NCI-H226 (cell line): ENCODE measurements at regions not wholly inside any gene's neighbourhood (a gene's known extent, or its start where the extent isn't known, plus 50 kb on each side); places are given as distances from the start of the nearest gene placed in this dataset.
"Not testable (repeated sequence)": the region's sequence is repeated elsewhere in the genome, so short reads cannot be mapped to it uniquely, and the experiment has no call there.

Experiments
- DNase-seq: peaks from one replicate; pipeline ENCODE4 v3.0.0-alpha.2; 2015

DNA sequence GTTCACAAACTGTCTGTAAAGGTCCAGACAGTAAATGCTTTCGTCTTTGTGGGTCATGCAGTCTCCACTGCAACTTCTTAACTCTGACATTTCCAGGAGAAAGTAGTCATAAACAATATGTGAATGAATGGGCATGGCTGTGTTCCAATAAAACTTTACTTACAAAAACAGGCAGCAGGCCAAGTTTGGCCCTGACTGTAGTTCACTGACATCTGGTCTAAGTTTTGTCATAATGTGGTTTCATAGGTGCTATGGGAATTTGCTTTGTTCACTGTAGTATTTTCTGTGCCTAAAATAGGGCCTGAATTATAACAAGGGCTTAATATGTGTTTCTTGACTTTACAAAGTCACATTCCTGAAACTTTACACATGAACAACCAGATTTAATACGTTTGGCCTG lies 186.0 kb upstream of the KBTBD8 start:
- DNase-seq: no peak

DNA sequence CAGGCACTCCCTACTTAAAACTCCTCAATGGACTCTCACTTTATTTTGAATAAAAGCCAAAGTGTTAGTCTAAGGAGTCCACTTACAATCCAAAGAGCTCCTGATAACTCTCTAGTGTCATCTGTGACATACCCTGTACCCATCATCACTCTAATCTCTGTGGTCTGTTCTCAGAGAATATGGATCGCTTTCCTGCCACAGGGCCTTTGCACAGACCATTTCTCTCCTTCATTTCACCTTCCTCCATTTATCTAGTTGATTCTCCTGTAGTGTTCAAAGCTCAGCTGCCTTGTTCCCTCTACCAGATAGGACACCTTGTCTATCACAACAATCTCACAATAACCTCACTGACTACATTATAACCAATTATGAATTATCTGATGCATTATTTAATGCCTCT lies 185.4 kb upstream of the KBTBD8 start:
- no peak for DNase-seq

DNA sequence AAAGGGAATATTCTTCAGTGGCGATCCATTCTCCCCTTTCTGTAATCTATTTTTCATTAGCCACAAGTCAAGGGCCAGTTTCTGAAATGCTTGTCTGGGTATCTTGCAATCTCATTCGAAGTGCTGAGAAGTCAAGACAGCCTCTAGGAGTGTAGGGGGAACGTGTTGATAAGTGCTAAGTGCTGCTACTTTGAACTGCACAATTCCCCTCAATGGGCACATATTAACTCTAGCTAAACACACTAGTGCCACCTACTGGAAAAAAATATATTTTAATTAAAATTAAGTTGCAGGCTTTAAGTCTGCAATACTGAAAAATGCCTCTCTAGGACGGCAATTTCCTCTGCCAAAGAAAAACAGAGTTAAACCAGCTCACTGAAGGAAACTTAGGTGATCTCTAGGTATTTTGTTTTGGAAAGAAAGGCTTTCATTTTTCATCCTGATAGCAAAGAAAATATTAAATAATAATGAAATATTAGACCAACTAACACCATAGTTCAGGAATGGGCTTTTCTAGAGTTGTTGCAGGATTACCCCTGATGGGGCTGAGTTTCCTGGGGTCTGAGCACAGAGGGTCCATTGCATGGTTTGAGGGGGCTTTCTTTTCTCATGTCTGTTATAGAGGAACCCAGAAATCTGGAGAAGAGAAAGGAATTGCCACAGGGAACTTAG lies 181.9 kb upstream of the KBTBD8 start:
- no peak for DNase-seq

DNA sequence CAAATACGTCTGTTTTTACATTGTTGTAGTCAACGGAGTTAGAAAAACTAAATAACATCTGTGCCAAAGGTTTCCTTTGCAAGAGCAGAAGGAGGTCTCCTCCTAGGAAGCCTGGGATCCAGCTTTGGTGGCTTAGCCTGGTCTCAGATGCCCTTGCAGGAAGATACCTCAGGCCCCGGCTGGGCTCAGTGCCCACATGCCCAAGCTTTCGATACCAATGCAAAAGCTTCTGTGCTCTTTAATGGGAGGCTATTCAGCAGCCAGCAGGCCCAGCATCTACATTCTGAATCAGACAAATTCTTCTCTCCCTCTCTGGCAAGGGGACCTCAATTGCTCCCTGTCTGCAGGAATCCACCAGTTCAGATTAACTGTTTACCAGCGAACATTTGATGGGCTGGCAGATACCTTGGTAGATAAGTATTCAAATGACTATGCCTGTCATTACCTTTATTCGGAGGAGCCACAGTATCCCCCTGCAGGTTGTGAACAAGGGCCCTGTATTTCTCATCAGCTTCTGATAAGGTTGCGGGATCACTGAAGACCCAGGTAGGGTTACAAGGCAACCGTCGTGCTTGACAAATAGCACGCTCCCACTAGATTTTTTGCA lies 180.1 kb upstream of the KBTBD8 start:
- no peak for DNase-seq

DNA sequence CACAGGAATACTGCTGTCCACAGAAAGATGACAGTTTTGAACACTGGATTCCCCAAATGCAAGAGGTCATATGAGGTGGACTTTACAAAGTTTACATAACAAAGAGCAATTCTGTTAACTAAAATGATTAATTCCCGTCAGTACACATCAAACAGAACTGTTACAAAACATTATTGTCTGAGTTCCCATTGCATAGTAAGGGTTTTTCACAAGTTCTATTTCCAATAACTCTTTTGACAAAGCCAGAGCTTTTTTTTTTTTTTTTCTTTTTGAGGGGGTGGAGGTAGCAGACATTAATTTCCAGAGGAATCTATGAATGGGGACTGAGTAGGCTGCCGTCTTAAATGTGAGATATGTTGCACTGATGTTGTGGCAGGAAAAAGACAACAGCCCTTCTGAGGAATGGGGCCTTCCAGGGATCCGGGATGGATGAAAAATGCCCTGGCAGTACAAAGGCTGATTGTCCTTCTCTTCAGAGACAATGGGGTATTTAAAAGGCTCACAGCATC lies 178.1 kb upstream of the KBTBD8 start:
- no peak for DNase-seq

DNA sequence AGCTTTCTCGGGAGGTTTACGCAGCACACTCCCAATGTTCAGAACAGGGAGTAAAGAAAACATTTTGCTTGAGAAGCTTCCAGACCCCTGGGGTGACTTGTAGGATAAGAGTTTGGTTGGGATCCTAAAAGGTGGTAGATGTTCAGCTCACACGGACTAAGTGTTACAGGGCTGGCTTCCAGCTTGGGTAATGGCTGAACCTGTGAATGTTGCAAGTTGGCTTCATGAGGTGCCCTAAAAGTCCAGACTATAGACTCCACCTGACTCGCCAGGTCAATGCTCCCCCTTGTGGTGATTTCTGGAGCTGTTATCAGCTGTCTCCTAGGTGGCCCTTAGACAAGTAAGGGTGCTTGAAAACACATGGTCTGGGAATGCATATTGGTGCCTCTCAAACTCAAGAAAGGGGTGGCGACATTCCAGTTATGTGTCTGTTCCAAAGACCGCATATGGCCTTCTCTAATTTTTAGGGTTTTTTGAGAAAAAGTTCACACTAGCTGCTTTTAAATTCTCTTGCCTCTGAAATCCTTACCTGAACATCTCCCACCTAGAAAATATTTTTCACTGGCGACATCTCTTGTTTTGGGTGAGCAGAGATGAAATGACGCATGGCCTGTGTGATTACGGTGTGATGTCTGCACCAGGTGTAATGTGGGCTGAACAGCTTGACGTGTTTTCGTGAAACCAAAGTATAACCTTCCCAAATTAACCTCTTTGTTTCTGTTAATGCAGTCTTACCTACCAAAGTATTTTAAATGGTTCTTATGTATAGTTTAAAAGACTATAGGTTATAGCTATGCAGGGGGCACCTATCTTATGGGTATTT lies 175.7 kb upstream of the KBTBD8 start:
- peak; percentile 10 for DNase-seq

DNA sequence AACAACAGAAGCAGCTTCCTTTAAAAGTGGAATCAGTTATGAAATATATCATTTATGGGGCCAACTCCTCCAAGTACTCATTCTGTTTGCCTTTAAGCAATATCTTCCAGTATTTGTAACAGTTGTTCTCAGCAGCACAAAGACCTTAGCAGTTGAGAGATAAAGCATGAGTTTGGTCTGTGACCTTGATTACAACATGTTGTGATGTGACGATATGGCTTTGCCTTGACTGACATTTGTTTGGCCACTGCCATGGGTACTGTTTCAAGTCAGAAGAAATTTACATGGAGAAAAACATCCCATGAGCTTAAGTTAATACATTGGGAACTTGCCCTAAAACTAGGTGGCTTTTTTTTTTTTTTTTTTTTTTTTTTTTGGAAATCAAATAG lies 175.1 kb upstream of the KBTBD8 start:
- no peak for DNase-seq

DNA sequence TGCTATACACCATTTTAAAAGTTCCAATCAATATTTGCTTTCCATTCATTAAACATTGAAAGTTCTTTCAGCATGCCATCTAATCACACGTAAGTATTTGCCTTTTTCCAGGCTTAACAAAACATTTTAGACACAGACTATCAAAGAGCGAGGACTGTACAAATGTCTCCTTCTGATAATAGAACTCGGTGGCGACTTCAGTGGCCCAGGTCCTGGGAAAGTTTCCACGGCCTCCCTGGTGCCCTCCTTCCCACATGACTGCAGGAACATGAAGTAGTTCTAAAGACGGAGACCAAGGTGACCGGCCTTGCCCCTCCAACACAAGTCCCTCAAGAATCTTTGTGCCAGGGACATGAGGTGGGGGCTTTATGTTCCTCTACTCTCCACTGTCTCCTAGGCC lies 174.6 kb upstream of the KBTBD8 start:
- no peak for DNase-seq

DNA sequence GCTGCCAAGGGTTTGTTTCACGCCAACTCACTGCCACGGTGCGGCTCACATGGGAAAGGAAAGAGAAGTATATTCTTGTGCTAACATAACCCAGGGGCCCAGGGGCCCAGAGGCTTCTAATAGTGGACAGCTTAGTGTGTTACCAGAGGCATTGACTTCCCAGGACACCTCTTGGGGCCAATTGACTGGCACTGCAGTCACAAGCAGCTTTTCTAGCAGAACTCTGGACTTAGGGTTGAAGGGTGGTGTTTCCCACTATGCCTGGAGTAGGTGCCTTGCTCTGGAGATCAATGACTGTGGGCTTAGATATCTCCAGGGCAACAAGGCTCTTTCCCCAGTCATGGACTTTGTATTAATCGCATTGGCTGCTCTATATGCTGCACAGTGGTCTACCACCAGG lies 172.7 kb upstream of the KBTBD8 start:
- no peak for DNase-seq

DNA sequence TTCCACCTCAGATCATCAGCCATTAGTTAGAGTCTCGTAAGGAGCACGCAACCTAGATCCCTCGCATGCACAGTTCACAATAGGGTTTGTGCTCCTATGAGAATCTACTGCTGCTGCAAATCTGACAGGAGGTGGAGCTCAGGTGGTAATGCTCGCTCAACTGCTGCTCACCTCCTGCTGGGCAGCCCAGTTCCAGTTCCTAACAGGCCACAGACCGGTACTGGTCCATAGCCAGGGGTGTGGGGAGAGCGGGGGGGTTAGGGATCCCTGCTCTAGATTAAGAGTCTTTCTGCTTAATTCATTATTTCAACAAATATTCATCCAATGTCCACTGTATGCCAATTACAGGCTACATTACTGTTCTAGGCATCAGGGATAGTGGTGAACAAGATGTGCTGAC lies 170.4 kb upstream of the KBTBD8 start:
- DNase-seq: no peak

DNA sequence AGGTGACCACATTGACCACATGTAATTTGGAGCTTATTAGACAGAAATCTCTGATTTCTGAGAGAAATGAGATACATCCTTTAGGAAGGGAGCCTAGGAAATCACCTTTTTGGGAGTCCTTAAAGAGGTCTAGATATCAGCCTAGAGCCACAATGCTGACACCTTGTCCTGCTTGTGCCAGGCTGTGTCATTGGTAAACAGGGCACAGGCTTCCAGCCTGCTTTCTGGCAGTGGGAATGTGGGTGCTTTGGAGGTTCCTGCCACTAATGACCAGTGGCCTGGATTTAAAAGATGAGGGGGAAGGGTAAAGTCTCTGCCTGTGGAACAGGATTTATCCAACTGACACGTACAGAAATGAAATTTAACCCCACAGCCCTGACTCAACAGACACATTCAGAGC lies 169.8 kb upstream of the KBTBD8 start:
- DNase-seq: no peak

DNA sequence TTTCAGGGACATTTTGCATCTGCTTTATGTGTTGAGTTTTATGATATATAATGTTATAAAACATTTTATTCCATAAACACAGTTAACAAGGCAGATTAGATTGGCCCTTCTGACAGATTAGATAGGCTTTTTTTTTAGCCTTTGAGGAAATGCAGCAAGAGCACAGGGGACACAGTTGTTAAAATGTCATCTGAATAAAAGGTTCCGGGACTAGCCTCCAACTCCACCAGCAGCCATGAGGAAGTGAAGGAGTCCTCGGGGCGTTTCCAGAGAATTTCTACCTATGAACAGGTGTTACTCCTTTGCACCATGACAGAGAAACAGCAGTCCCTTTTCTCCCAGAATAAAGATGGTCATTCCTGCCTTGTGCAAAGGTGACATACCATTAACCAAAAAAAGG lies 167.8 kb upstream of the KBTBD8 start:
- no peak for DNase-seq

DNA sequence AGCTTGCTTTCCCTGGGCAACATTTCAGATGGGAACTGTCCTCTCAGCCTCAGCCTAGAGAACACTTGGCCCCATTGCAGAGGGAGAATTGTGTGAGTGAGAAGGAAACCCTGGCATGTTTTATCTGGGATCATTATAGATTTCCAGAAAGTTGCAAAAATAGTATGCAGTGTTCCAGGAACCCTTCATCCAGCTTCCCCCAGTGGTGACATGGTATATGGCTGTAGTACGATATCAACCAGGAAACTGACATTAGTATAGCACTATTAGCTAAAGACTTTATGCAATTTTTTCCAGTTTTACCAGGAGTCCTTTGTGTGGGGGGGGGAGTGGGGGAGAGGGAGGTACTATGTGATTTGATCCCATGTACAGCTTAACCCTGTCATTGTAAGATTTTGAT lies 166.2 kb upstream of the KBTBD8 start:
- DNase-seq: no peak

DNA sequence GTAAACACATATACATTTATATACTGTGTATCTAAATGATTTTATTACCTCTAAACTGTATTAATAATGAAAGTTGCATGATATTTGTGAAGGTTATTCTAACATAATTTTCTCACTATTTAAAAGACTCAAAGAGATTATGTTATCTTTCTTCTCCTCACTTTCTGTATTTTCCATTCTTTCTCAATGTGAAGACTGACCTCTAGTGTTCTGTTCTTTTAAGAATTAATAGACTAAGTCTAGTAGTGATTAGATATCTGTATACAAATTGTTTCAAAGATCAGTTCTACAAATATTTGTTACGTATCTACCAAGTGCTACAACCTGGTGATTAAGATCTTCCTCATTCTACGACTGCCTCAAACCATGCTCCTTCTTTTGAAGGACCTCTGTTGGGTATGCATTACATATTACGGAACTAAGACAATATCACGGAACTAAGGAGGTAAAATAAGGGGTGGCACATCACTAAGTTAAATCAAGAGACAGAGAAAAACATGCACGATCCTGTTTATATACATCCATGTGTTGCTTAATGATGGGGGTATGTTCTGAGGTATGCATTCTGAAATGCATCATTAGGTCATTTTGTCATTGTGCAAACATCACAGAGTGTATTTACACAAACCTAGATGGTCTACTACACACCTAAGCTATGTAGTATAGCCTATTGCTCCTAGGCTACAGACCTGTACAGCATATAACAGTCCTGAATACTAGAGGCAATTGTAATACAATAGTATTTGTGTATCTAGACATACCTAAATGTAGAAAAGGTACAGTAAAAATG lies 161.5 kb upstream of the KBTBD8 start:
- no peak for DNase-seq

DNA sequence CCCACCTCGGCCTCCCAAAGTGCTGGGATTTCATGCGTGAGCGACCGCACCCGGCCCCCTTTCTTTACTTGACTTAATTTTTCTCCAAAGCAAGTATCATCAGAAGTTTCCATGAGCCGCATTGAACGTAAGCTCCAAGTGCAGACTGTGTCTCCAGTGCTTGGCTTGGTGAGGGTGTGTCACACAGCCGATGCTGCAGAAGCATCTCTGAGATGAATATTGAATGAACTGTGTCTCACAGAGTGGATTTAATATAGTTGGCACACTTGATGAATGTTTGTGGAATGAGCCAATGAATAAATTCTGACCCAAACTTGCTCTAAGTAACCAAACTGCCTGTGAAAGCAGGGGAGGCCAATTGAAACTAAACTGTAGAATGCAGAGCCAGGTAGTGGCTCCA lies 159.4 kb upstream of the KBTBD8 start:
- DNase-seq: no peak

DNA sequence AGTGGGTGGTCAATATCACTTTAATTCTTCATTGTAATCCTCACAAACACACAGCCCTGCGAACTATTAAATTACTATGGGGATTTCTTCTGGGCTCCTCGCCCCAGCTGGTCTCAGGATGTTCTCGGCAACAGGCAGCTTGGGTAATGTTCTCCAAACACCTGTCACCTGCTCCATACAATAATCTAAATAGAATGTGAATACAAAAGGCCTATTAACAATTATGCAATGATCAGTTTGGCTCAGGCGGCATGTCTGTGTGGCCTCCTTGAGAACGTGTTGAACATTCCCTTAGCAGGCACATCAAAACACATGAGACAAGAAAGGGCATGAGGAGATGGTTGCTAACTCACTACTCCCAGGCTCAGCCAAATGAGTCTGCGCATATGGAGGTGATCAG lies 158.6 kb upstream of the KBTBD8 start:
- no peak for DNase-seq

DNA sequence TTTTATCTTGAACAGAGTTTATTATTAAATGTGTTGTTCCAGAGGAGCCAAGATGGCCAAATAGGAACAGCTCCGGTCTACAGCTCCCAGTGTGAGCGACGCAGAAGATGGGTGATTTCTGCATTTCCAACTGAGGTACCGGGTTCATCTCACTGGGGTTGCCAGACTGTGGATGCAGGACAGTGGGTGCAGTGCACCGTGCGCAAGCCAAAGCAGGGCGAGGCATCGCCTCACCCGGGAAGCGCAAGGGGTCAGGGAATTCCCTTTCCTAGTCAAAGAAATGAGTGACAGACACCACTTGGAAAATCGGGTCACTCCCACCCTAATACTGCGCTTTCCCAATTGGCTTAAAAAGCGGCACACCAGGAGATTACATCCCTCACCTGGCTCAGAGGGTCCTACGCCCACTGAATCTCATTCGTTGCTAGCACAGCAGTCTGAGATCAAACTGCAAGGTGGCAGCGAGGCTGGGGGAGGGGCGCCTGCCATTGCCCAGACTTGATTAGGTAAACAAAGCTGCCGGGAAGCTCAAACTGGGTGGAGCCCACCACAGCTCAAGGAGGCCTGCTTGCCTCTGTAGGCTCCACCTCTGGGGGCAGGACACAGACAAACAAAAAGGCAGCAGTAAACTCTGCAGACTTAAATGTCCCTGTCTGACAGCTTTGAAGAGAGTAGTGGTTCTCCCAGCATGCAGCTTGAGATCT lies 155.2 kb upstream of the KBTBD8 start:
- DNase-seq: not testable (repeated sequence)

DNA sequence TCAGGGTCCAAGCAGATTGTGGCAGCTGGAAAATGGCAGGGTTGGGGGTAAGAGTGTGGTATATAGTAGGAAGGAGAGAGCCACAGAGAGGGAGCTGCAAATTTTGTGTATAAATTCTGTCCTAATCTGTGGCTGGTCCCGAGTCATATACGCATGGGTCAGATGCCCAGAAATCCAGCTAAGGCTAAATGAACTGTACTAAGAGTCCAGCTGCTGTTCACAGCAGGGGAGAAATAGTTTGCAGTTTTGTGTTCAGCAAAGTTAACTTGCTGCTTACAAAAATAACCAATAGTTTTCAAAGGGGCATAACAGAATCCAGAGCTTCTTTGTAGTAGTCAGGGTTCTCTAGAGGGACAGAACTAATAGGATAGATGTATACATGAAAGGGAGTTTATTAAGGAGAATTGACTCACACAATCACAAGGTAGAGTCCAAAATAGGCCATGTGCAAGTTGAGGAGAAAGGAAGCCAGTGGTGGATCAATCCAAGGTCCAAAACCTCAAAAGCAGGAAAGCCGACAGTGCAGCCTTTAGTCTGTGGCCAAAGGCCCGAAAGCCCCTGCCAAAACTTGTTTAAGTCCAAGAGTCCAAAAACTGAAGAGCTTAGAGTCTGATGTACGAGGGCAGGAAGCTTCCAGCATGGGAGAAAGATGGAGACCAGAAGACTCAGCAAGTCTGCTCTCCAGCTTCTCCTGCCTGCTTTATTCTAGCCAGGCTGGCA lies 146.1 kb upstream of the KBTBD8 start:
- no peak for DNase-seq

DNA sequence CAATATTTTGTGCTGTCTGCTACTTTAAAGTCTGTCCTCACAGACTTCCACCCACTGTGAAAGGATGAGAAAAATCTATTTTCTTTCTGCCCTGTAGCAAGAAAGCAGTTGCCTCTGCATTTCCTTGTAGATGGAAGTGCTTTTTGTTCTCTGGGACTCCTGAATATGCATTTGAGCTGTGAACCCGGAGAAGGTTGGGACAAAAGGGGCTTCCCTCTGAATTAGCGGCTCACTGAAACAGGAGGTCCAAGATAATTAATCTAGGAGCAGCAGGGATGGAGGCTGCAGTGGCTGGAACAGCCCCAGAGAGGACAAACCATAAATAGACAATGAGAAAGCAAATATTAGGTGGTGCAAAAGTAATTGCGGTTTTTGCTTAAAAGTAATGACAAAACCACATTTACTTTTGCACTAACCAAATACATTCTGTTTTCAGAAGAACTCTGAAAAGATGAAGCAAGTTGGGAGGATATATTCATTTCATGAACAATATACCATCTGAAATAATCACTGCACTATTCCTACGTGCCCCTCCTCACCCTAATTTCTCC lies 143.4 kb upstream of the KBTBD8 start:
- DNase-seq: no peak

DNA sequence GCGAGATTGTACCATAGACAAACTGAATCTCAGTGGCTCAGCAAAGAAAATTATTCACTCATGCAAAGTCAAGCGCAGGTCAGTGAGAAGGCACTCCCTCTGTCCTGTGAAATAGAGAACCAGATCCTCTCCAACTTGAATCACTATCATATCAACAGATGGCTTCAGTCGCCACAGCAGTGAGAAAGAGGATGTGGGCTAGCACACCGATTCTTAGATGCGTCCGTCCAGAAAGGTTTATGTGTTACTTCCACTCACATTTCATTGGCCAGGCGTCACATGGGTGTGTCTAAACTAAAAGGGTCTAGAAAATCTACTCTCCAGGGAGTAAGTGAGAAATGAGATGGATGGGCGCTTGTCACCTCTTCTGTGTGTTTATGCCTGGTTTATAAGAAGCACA lies 141.6 kb upstream of the KBTBD8 start:
- DNase-seq: no peak

DNA sequence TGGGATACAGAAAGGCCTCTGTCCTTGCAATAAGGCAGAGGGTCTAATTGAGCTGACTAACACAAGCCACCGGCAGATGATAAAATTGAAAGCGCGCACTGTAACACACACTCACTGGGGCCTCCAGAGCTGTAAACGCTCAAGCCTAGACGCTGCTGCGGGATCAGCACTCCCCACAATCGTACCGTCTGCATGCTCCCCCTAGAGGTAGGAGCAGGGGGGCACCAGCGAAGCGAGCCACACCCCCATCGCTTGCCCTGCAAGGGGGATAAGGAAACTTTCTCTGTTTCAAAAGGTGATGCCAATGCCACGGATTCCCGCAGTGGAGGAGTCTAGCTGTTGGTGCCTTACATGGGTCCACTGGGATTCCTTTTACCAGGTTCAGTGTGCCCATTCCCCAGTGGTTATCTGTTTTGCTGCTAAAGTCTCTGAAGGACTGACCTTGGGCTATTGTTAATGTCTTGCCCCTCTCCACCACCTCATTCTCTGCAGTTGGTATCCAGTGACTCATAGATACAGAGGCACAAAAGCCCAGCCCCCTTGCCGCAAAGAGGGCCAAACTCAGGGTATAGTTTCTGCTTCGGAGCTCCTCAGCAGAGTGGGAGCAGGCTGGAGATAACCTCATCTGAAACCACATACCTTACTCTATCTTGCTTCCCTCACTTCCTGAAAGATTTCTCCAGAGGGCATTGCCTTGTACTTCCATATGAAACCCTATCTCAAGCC lies 139.3 kb upstream of the KBTBD8 start:
- peak; percentile 16 for DNase-seq
